ENCODE measurements at regions not wholly inside any gene's neighbourhood (a gene's known extent, or its start where the extent isn't known, plus 50 kb on each side); places are given as distances from the start of the nearest gene placed in this dataset.

DNA sequence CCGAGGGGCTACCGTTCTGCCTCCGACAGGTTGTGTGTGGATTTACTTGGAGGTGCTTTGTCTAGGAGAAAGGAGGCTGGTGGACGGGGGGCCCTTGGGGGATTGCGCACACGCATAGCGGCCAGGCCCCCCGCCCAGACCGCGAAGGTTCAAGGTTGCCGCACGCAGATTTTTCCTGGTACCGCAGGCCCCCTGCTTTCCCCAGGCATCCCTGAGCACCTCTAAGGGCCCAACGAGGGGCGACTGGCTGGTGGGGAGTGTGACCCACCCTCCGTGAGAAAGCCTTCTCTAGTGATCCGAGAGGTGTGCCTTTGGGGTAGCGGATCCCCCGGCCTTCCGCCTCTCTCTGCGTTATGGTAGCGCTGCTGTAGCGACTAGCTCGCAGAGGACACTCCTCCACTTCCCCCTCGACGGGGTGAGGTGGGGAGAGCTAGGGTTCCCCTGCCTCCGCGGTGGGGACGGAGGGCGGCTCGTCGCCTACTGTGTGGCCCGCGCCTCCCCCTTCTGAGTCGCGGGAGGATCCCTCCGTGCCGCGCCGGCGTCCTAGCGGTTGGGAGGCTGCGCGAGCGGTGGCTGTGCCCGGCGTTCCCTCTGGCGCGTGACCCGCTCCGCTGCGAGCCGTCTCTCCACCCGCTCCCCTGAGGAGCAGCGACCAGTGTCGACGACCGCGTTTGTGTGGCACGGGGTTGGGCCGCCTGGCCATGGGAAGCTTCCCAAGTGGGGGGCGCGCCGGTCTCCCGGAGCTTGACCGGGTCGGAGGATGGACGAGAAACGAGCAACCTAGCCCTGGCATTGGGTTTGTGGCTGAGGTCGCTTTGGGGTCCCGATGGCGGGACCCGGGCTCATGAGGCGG is 3900.0 kb upstream of the OR11H1 start:
- TF ChIP-seq CREB1 (IDR thresholded peaks at IDR 0.05; ENCODE audit: low read depth) (no peak), ZBTB7A (IDR thresholded peaks at IDR 0.05; ENCODE audit: low read depth) (no peak), YY1 (IDR thresholded peaks at IDR 0.05; ENCODE audit: low read depth) (no peak)
